Keratinocyte (primary cell): ENCODE measurements at regions not wholly inside any gene's neighbourhood (a gene's known extent, or its start where the extent isn't known, plus 50 kb on each side); places are given as distances from the start of the nearest gene placed in this dataset.

Source experiments
- DNase-seq: peaks from one replicate; pipeline ENCODE4 v3.0.0-alpha.2; 2011; ENCODE audit warnings: low read depth, missing footprints, low spot score
- FAIRE-seq: peaks from 2 replicates; lab custom pipeline; 2011; peaks lifted over from hg19 to GRCh38; lab: Jason Lieb, UNC
- H2AFZ ChIP-seq: 2 replicates; pipeline ENCODE4 v1.6.0; 2012; ENCODE audit warnings: low read length, control low read depth, inconsistent platforms; ENCODE audit not compliant: control insufficient read depth
- H3K27ac ChIP-seq: 2 replicates; pipeline ENCODE4 v1.5.1; 2011; ENCODE audit warnings: low read length; ENCODE audit not compliant: control insufficient read depth, insufficient read depth
- H3K27me3 ChIP-seq: 3 replicates; pipeline ENCODE4 v1.6.0; 2011; ENCODE audit warnings: low read length; ENCODE audit not compliant: control insufficient read depth, insufficient read depth; ENCODE audit errors: extremely low read depth
- H3K36me3 ChIP-seq, 2 experiments: 2 replicates in 1 of 2; 3 replicates in 1 of 2; pipeline ENCODE4 v1.5.1; 2011; ENCODE audit warnings: low read length in 2 of 2, mild to moderate bottlenecking in 1 of 2; ENCODE audit not compliant: control insufficient read depth in 2 of 2, insufficient read depth in 2 of 2; ENCODE audit errors: extremely low read depth in 1 of 2
- H3K4me1 ChIP-seq: 3 replicates; pipeline ENCODE4 v1.5.1; 2011; ENCODE audit warnings: low read length; ENCODE audit not compliant: control insufficient read depth, insufficient read depth; ENCODE audit errors: extremely low read depth
- H3K4me2 ChIP-seq: 3 replicates; pipeline ENCODE4 v1.6.0; 2011; ENCODE audit warnings: low read depth, low read length; ENCODE audit not compliant: control insufficient read depth, insufficient read depth; ENCODE audit errors: extremely low read depth
- H3K4me3 ChIP-seq, 3 experiments: fragments of 200-600 bp in 1 of 3; sonication (generic) in 1 of 3; 2 replicates in 2 of 3; 3 replicates in 1 of 3; pipeline ENCODE4 v1.5.1; 2011 to 2016; ENCODE audit warnings: low read length in 3 of 3, mild to moderate bottlenecking in 3 of 3, control low read depth in 2 of 3, inconsistent platforms in 1 of 3, low read depth in 1 of 3, mixed read lengths in 1 of 3, mixed run types in 1 of 3, moderate library complexity in 1 of 3; ENCODE audit not compliant: control insufficient read depth in 2 of 3, insufficient read depth in 2 of 3; ENCODE audit errors: extremely low read depth in 1 of 3
- H3K79me2 ChIP-seq: 2 replicates; pipeline ENCODE4 v1.6.0; 2012; ENCODE audit warnings: low read length; ENCODE audit not compliant: control insufficient read depth, insufficient read depth
- H3K9ac ChIP-seq: 3 replicates; pipeline ENCODE4 v1.6.0; 2011; ENCODE audit warnings: low read length; ENCODE audit not compliant: control insufficient read depth, insufficient read depth; ENCODE audit errors: extremely low read depth
- H3K9me1 ChIP-seq: 3 replicates; pipeline ENCODE4 v1.6.0; 2011; ENCODE audit warnings: low read length; ENCODE audit not compliant: control insufficient read depth, insufficient read depth; ENCODE audit errors: extremely low read depth
- H3K9me3 ChIP-seq: 2 replicates; pipeline ENCODE4 v1.5.1; 2012; ENCODE audit warnings: low read depth, low read length; ENCODE audit not compliant: control insufficient read depth
- H4K20me1 ChIP-seq: 3 replicates; pipeline ENCODE4 v1.6.0; 2011; ENCODE audit warnings: low read length; ENCODE audit not compliant: control insufficient read depth, insufficient read depth; ENCODE audit errors: extremely low read depth
- EZH2 ChIP-seq: IDR thresholded peaks from one replicate; pipeline ENCODE4 v1.6.1; 2012; ENCODE audit warnings: inconsistent platforms, mild to moderate bottlenecking, low read length, moderate library complexity
- dilution Hi-C: fragments of 300-500 bp; cut with MboI; formaldehyde crosslinking; loops from one replicate; pipeline ENCODE4 v1.7.0; 2020; ENCODE audit warnings: low sequenced_read_pairs; ENCODE audit not compliant: extremely low pct_ligation_motif_present
- TF ChIP-seq, protein P1 (sequence below), 3 experiments: IDR thresholded peaks in 1 of 3; conservative IDR thresholded peaks in 1 of 3; optimal IDR thresholded peaks in 1 of 3; 2 replicates in 2 of 3; 3 replicates in 1 of 3; pipeline versions ENCODE3 to v1.5.1; 2011; ENCODE audit warnings: low read length in 3 of 3, mild to moderate bottlenecking in 3 of 3, moderate library complexity in 2 of 3, control low read depth in 1 of 3, inconsistent platforms in 1 of 3; ENCODE audit not compliant: insufficient read depth in 2 of 3; ENCODE audit errors: extremely low read depth in 1 of 3

DNA sequence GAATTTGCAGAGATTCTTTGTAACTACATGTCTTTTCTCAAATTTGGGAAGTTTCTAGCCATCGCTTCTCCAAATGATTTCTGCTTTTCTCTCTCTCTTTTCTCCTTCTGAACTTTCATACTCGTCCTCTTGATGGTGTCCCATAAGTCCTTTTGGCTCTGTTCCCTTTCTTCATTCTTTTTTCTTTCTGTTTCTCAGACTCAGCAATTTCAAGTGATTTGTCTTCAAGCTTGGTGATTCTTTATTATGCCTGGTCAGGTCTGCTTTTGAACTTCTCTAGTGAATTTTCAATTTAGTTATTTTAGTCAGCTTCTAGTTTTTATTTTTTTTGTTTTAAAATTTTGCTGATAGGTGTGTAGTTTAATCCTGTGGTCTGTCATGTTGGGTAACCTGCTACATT lies 57.6 kb upstream of the EEF1E1 start:
- FAIRE-seq = no peak
- Histone ChIP-seq H3K9ac (no peak overlapping the region), H3K9me1 (no peaks in the 10 kb centered on the region), H3K79me2 (no peaks in the 10 kb centered on the region), H3K36me3 (no peaks in the 10 kb centered on the region), H3K9me3 (no peaks in the 10 kb centered on the region), H3K27ac (no peak overlapping the region), H4K20me1 (no peaks in the 10 kb centered on the region), H2AFZ (no peak overlapping the region), H3K27me3 (no peaks in the 10 kb centered on the region), H3K4me1 (no peaks in the 10 kb centered on the region), H3K4me2 (no peak overlapping the region), H3K4me3 (no peak overlapping the region)
- dilution Hi-C loops = no loop called here
- DNase-seq = no peak
- TF ChIP-seq, protein P1, sequence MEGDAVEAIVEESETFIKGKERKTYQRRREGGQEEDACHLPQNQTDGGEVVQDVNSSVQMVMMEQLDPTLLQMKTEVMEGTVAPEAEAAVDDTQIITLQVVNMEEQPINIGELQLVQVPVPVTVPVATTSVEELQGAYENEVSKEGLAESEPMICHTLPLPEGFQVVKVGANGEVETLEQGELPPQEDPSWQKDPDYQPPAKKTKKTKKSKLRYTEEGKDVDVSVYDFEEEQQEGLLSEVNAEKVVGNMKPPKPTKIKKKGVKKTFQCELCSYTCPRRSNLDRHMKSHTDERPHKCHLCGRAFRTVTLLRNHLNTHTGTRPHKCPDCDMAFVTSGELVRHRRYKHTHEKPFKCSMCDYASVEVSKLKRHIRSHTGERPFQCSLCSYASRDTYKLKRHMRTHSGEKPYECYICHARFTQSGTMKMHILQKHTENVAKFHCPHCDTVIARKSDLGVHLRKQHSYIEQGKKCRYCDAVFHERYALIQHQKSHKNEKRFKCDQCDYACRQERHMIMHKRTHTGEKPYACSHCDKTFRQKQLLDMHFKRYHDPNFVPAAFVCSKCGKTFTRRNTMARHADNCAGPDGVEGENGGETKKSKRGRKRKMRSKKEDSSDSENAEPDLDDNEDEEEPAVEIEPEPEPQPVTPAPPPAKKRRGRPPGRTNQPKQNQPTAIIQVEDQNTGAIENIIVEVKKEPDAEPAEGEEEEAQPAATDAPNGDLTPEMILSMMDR (optimal IDR thresholded peaks at IDR 0.05 in 1 of 3, IDR thresholded peaks at IDR 0.05 in 1 of 3, conservative IDR thresholded peaks at IDR 0.05 in 1 of 3; ENCODE audit: extremely low read depth in 1 of 3, insufficient read depth in 2 of 3, low read length in 3 of 3) = no peak
- no peak for TF ChIP-seq EZH2

DNA sequence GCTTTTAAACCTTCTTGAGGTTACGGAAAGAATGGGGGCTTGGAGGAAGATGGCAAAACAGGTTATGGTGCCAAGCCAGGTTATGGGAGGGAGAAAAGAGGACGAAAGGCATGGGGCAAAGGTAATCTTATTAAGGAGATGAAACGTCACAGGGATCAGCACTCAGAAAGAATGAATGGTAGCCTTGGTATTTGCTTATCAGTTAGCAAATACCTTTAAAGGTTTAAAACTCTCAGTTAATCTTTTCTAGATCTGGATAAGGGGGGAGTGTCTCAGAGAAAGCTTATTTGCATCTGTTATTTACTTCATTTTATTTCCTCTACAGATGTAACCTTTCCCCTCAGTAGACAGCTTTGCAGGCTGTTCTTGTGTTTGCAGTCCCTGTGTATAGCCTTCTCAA lies 55.5 kb upstream of the EEF1E1 start:
- DNase-seq (no peak), FAIRE-seq (no peak)
- H2AFZ ChIP-seq = no peak overlapping the region
- no peaks in the 10 kb centered on the region for H3K36me3 ChIP-seq
- no peaks in the 10 kb centered on the region for H3K9me1 ChIP-seq
- no peaks in the 10 kb centered on the region for H3K9me3 ChIP-seq
- no peak overlapping the region for H3K9ac ChIP-seq
- no peaks in the 10 kb centered on the region for H4K20me1 ChIP-seq
- no peaks in the 10 kb centered on the region for H3K4me1 ChIP-seq
- dilution Hi-C loops = no loop called here
- no peak overlapping the region for H3K4me3 ChIP-seq
- no peaks in the 10 kb centered on the region for H3K79me2 ChIP-seq
- TF ChIP-seq, protein P1 (optimal IDR thresholded peaks at IDR 0.05 in 1 of 3, IDR thresholded peaks at IDR 0.05 in 1 of 3, conservative IDR thresholded peaks at IDR 0.05 in 1 of 3; ENCODE audit: extremely low read depth in 1 of 3, insufficient read depth in 2 of 3, low read length in 3 of 3) = no peak
- TF ChIP-seq EZH2 = no peak
- H3K4me2 ChIP-seq = no peak overlapping the region
- peaks cover 1% of the 10 kb centered on the region for H3K27me3 ChIP-seq
- no peak overlapping the region for H3K27ac ChIP-seq
